Stomach (tissue), 4 donors: ENCODE measurements at regions not wholly inside any gene's neighbourhood (a gene's known extent, or its start where the extent isn't known, plus 50 kb on each side); places are given as distances from the start of the nearest gene placed in this dataset.

Experiments
- CTCF ChIP-seq, 7 experiments: fragments of 450-650 bp in 4 of 7; fragments of 200-600 bp in 3 of 7; sonication (generic) in 3 of 7; IDR thresholded peaks; one replicate each; pipeline ENCODE4 v1.5.1; 2016 to 2019; ENCODE audit warnings: antibody characterized with exemption in 7 of 7, control low read depth in 2 of 7, mild to moderate bottlenecking in 1 of 7
- EP300 ChIP-seq: sonication (generic); formaldehyde crosslinking; IDR thresholded peaks from one replicate; pipeline ENCODE4 v1.6.1; 2017; ENCODE audit warnings: antibody characterized with exemption

GRCh38 chr1:56034847-56035481 is 544.4 kb downstream of the PLPP3 start:
- TF ChIP-seq CTCF (IDR thresholded peaks at IDR 0.05): no peak
- no peak for TF ChIP-seq EP300
